Endothelial cell of umbilical vein (primary cell): ENCODE measurements at regions not wholly inside any gene's neighbourhood (a gene's known extent, or its start where the extent isn't known, plus 50 kb on each side); places are given as distances from the start of the nearest gene placed in this dataset.

Source experiments
- BruUV-seq: library from RNA; stranded (reverse); fragments of 400-500 nt; replicated peaks from 2 replicates; lab custom pipeline; 2021; lab: Mats Ljungman, UMichigan
- CTCF ChIA-PET: fragments of 300-600, 350-600 bp; sonication (Branson Sonifier 250); formaldehyde crosslinking; loops from one replicate; lab custom pipeline; 2021; ENCODE audit warnings: antibody characterized with exemption, inconsistent platforms; lab: Charles Lee
- POLR2A ChIA-PET: fragments of 300-600, 350-600 bp; sonication (Branson Sonifier 250); formaldehyde crosslinking; loops from one replicate; lab custom pipeline; 2021; ENCODE audit warnings: antibody characterized with exemption, inconsistent platforms; lab: Charles Lee
- DNase-seq: peaks from one replicate; pipeline ENCODE4 v3.0.0-alpha.2; 2011; ENCODE audit warnings: low read depth, low spot score
- FAIRE-seq: peaks from 2 replicates; lab custom pipeline; 2011; peaks lifted over from hg19 to GRCh38; lab: Jason Lieb, UNC
- H2AFZ ChIP-seq: 2 replicates; pipeline ENCODE4 v1.6.0; 2012; ENCODE audit warnings: low read depth, low read length, control low read depth, inconsistent platforms
- H3K27ac ChIP-seq: 2 replicates; pipeline ENCODE4 v1.5.1; 2011; ENCODE audit warnings: low read depth, mild to moderate bottlenecking, control low read depth, low read length, moderate library complexity; ENCODE audit not compliant: insufficient read depth
- H3K27me3 ChIP-seq, 2 experiments: 2 replicates each; pipeline versions ENCODE4 v1.6.0 to v1.6.1; 2011; ENCODE audit warnings: low read length in 2 of 2, mixed read lengths in 1 of 2; ENCODE audit not compliant: control insufficient read depth in 2 of 2, insufficient read depth in 2 of 2
- H3K36me3 ChIP-seq, 2 experiments: 2 replicates in 1 of 2; 3 replicates in 1 of 2; pipeline ENCODE4 v1.5.1; 2011; ENCODE audit warnings: low read length in 2 of 2, mild to moderate bottlenecking in 1 of 2, moderate library complexity in 1 of 2; ENCODE audit not compliant: control insufficient read depth in 2 of 2, insufficient read depth in 2 of 2; ENCODE audit errors: extremely low read depth in 1 of 2
- H3K4me1 ChIP-seq: 3 replicates; pipeline ENCODE4 v1.5.1; 2011; ENCODE audit warnings: mild to moderate bottlenecking, low read length; ENCODE audit not compliant: control insufficient read depth, insufficient read depth; ENCODE audit errors: extremely low read depth
- H3K4me2 ChIP-seq: 2 replicates; pipeline ENCODE4 v1.6.1; 2011; ENCODE audit warnings: low read length, control low read depth, mixed read lengths; ENCODE audit not compliant: insufficient read depth
- H3K4me3 ChIP-seq, 3 experiments: fragments of 200-600 bp in 1 of 3; sonication (generic), shearing (Covaris generic) in 1 of 3; replicated peaks in 1 of 3; 2 replicates each; pipeline ENCODE4 v1.5.1; 2011 to 2016; ENCODE audit warnings: control low read depth in 3 of 3, low read length in 3 of 3, mild to moderate bottlenecking in 2 of 3, inconsistent platforms in 1 of 3, low read depth in 1 of 3, moderate library complexity in 1 of 3; ENCODE audit not compliant: insufficient read depth in 1 of 3
- H3K79me2 ChIP-seq: 2 replicates; pipeline ENCODE4 v1.6.0; 2012; ENCODE audit warnings: low read length, inconsistent platforms; ENCODE audit not compliant: control insufficient read depth, insufficient read depth
- H3K9ac ChIP-seq: replicated peaks from 2 replicates; pipeline ENCODE3; 2011; ENCODE audit warnings: low read length, control low read depth; ENCODE audit not compliant: insufficient read depth; ENCODE audit errors: extremely low read depth
- H3K9me1 ChIP-seq: replicated peaks from 3 replicates; pipeline ENCODE4 v1.6.0; 2011; ENCODE audit warnings: mild to moderate bottlenecking, low read length; ENCODE audit not compliant: control insufficient read depth, insufficient read depth; ENCODE audit errors: extremely low read depth
- H3K9me3 ChIP-seq: replicated peaks from 2 replicates; pipeline ENCODE4 v1.5.1; 2012; ENCODE audit warnings: low read length, inconsistent platforms; ENCODE audit not compliant: control insufficient read depth, insufficient read depth
- H4K20me1 ChIP-seq: replicated peaks from 2 replicates; pipeline ENCODE3; 2011; ENCODE audit warnings: mild to moderate bottlenecking, low read length; ENCODE audit not compliant: control insufficient read depth, insufficient read depth; ENCODE audit errors: extremely low read depth
- CTCF ChIP-seq, 2 donors: IDR thresholded peaks; 1 replicate in 1 of 2; 2 replicates in 1 of 2; pipeline ENCODE4 v1.5.1; 2011; ENCODE audit warnings: low read length in 2 of 2, mild to moderate bottlenecking in 2 of 2, moderate library complexity in 2 of 2, control low read depth in 1 of 2, inconsistent platforms in 1 of 2, low read depth in 1 of 2; ENCODE audit not compliant: insufficient read depth in 1 of 2; ENCODE audit errors: extremely low read depth in 1 of 2
- EZH2 ChIP-seq: IDR thresholded peaks from 2 replicates; pipeline ENCODE4 v1.6.1; 2012; ENCODE audit warnings: borderline replicate concordance, low read depth, mild to moderate bottlenecking, moderate library complexity, low read length, inconsistent platforms; ENCODE audit not compliant: severe bottlenecking
- GATA2 ChIP-seq: IDR thresholded peaks from 2 replicates; pipeline ENCODE4 v1.7.0; 2011; ENCODE audit warnings: low read depth, mild to moderate bottlenecking, moderate library complexity, mixed read lengths, low read length; ENCODE audit not compliant: insufficient read length, insufficient read depth
- JUN ChIP-seq: IDR thresholded peaks from 2 replicates; pipeline ENCODE4 v1.6.1; 2011; ENCODE audit warnings: borderline replicate concordance, low read depth; ENCODE audit not compliant: insufficient read length, insufficient read depth
- MAX ChIP-seq: IDR thresholded peaks from 2 replicates; pipeline ENCODE4 v1.6.1; 2011; ENCODE audit not compliant: insufficient read depth, insufficient read length
- POLR2A ChIP-seq: IDR thresholded peaks from 2 replicates; pipeline ENCODE4 v1.6.1; 2012; ENCODE audit warnings: low read depth, mild to moderate bottlenecking, control low read depth, low read length
- POLR2AphosphoS5 ChIP-seq: IDR thresholded peaks from 2 replicates; pipeline ENCODE4 v1.6.1; 2012; ENCODE audit warnings: low read depth, mild to moderate bottlenecking, control low read depth, low read length, moderate library complexity; ENCODE audit not compliant: insufficient read depth
- dilution Hi-C: fragments of 300-500 bp; cut with MboI; formaldehyde crosslinking; loops from one replicate; pipeline ENCODE4 v1.15.0; 2019; ENCODE audit warnings: low sequenced_read_pairs; ENCODE audit not compliant: extremely low pct_ligation_motif_present
- intact Hi-C: fragments of 100-400 bp; cut with micrococcal nuclease; formaldehyde crosslinking; loops from one replicate; pipeline ENCODE4 v1.10.0; 2022

GRCh38 chr12:74891083-74891668 lies 318.5 kb downstream of the KCNC2 start:
- no peak overlapping the region for H3K27ac ChIP-seq
- BruUV-seq, result no TSS peak
- CTCF ChIA-PET, result interaction anchor here (1.1 to 2.8 kb wide), 4 partner anchors 9 to 88 kb away, joined by 3 to 13 read pairs (median 4); no protein-coding TSS in a partner anchor

DNA sequence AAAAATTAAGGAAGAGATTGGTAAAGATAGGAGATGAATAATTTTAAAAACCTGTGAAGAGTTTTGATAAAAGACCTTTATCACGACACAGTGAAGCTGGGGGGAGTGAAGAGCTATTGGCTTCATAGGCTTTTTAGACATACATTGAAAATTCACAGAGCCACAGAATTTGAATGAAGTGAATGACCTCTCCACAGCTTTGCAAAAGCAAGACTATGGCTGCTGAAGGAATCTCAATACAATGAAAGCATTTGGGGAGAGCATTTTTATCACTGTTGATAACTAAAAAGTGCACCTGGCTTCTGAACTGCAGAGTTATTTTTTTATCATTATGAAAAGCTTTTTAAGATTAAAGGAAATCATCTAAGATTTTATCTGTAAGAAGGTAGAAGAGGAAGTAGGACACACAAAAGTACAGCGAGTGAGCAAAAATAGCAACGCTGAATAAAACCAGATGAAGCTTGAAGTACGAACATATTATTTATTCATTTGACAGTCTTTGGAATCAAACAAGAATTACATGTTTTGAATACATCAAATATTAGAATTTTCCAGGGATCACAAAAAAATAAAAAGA lies 317.5 kb downstream of the KCNC2 start:
- dilution Hi-C loops (no loop called here), intact Hi-C loops (no loop called here)
- Histone ChIP-seq H3K9ac (no peak overlapping the region), H3K79me2 (no peaks in the 10 kb centered on the region), H3K9me3 (no peaks in the 10 kb centered on the region), H3K4me1 (peaks cover 22% of the 10 kb centered on the region), H3K27ac (no peak overlapping the region), H3K27me3 (no peaks in the 10 kb centered on the region), H3K4me2 (no peak overlapping the region), H3K9me1 (no peaks in the 10 kb centered on the region), H3K36me3 (no peaks in the 10 kb centered on the region), H2AFZ (no peak overlapping the region), H4K20me1 (no peaks in the 10 kb centered on the region), H3K4me3 (no peak overlapping the region)
- BruUV-seq, result no TSS peak
- TF ChIP-seq EZH2 (no peak), CTCF (IDR thresholded peaks at IDR 0.05; ENCODE audit: extremely low read depth in 1 of 2, insufficient read depth in 1 of 2, low read depth in 1 of 2, low read length in 2 of 2) (no peak), POLR2A (no peak), MAX (no peak)
- POLR2A ChIA-PET, result no interaction called here
- CTCF ChIA-PET, result interaction anchor here (1.3 to 2.8 kb wide), 2 partner anchors 10 to 11 kb away, joined by 3 to 13 read pairs; no protein-coding TSS in a partner anchor
- no peak for DNase-seq
- FAIRE-seq, result no peak

More at GRCh38 chr12:74891083-74891668, 318.5 kb downstream of the KCNC2 start:
- POLR2A ChIA-PET, result no interaction called here
- no peaks in the 10 kb centered on the region for H3K9me1 ChIP-seq
- H3K27me3 ChIP-seq, result no peaks in the 10 kb centered on the region
- H3K79me2 ChIP-seq, result no peaks in the 10 kb centered on the region
- no peaks in the 10 kb centered on the region for H3K9me3 ChIP-seq
- no peak overlapping the region for H3K4me3 ChIP-seq
- peaks cover 22% of the 10 kb centered on the region for H3K4me1 ChIP-seq
- H4K20me1 ChIP-seq, result no peaks in the 10 kb centered on the region
- no peak for DNase-seq
- H3K4me2 ChIP-seq, result no peak overlapping the region
- no peaks in the 10 kb centered on the region for H3K36me3 ChIP-seq
- TF ChIP-seq JUN (peak; percentile 9), GATA2 (peak; percentile 79), POLR2AphosphoS5 (no peak)
- intact Hi-C loops (no loop called here), dilution Hi-C loops (no loop called here)
- no peak overlapping the region for H3K9ac ChIP-seq
- no peak for FAIRE-seq
- no peak overlapping the region for H2AFZ ChIP-seq
